ENCODE measurements at regions not wholly inside any gene's neighbourhood (a gene's known extent, or its start where the extent isn't known, plus 50 kb on each side); places are given as distances from the start of the nearest gene placed in this dataset.

DNA sequence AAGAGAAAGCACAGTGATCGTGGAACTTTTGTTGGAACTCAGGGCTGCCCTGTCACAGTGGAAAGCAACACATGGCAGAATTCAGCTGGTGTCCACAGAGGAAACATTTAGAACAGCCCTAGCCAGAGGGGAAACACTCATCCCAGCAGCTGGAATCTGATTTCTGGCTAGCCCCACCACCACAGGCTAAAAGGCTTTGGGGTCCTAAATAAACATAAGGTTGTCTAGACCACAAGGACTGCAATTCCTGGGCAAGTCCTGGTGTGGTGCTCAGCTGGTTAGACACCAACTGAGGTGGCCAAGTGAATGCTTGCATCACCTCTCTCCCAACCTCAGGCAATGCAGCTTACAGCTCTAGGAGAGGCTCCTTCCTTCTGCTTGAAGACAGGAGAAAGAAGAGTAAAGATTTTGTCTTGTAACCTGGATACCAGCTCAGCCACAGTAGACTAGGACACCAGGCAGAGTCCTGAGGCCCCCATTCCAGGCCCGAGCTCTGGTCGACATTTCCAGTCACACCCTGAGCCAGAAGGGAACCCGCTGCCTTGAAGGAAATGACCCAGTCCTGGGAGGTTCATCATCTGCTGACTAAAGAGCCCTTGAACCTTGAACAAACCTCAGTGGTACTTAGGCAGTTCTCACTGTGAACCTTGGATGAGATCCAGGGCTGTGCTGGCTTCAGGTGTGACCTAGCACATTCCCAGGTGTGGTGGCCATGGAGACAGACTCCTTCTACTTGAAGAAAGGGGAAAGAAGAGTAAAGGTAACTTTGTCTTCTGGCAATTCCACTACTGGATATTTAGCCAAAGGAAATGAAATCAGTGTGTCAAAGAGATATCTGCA is 85.4 kb upstream of the PLXNC1 start:
- no peak for DNase-seq (ENCODE audit: low spot score)

- no peak for DNase-seq (ENCODE audit: low spot score)
These were observed 77.9 kb upstream of the PLXNC1 start for GRCh38 chr12:94070520-94070919.

GRCh38 chr12:94071258-94071657 is 77.1 kb upstream of the PLXNC1 start:
- no peak for DNase-seq (ENCODE audit: low spot score)

DNA sequence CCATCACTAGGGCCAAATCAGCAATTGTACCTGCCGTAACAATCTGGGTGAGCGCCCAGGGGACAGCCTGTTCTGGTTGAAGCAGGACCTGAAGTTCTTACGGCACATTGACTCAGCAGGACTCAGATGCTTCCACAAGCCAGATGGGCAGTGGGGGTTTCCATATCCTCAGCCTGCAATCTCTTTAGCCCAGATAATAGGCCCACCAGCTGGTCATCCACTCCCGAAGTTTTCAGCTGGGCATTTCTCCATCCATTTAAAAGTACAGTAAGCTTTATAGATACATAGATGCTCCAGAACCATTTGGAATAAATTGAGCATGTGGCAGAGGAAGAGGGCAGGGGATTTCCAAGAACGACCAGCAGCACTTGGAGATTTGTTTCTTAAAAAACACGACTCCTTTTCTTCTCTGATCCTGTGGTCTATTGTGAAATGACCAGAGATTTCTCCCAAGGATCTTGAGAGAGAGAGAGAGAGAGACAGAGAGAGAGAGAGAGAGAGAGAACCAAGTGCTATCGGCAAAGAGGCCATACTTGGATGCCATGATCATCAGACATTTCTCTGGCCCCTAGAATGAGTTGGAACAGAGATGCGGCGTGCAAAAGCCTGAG is 74.8 kb upstream of the PLXNC1 start:
- DNase-seq (ENCODE audit: low spot score): no peak

DNA sequence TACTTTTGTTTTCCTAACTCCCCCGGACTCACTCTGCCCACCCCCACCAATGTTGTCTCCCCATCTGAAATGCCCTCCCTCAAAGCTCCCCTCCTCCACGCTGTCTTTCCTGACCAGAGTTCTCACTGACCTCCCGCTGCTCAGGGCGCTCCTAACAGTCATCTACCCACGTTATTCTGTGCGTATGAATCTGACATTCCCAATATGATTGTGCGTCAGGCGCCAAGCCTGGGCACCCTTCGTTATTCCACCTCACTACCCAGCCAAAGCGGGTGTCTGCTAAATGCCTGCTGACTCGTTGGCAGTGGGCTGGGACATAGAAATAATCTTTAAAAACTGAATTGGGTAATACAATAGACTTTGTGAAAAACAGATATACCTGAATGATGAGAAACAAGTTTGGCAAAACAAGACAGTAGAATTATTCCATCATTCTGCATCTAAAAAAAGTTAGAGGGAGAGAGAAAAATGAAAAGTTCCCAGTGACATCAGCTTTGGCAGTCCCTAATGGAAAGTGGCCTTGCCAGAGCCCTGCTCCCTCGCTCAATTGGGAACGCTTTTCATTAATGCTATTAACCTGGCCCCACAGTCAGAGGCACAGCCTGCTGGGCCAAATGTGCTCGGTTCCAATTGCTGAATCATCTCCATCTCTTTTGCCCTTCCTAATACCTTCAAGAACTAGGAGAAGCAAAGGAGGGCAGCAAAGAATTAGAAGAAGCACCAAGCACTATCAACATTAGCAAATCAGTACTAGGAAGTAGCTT is 74.0 kb upstream of the PLXNC1 start:
- no peak for DNase-seq (ENCODE audit: low spot score)

- no peak for DNase-seq (ENCODE audit: low spot score)
These were observed 73.3 kb upstream of the PLXNC1 start for GRCh38 chr12:94074980-94075629.

GRCh38 chr12:94077209-94077608 is 71.2 kb upstream of the PLXNC1 start:
- no peak for DNase-seq (ENCODE audit: low spot score)

- DNase-seq (ENCODE audit: low spot score): no peak
These were observed 70.1 kb upstream of the PLXNC1 start for GRCh38 chr12:94078138-94078723.

DNA sequence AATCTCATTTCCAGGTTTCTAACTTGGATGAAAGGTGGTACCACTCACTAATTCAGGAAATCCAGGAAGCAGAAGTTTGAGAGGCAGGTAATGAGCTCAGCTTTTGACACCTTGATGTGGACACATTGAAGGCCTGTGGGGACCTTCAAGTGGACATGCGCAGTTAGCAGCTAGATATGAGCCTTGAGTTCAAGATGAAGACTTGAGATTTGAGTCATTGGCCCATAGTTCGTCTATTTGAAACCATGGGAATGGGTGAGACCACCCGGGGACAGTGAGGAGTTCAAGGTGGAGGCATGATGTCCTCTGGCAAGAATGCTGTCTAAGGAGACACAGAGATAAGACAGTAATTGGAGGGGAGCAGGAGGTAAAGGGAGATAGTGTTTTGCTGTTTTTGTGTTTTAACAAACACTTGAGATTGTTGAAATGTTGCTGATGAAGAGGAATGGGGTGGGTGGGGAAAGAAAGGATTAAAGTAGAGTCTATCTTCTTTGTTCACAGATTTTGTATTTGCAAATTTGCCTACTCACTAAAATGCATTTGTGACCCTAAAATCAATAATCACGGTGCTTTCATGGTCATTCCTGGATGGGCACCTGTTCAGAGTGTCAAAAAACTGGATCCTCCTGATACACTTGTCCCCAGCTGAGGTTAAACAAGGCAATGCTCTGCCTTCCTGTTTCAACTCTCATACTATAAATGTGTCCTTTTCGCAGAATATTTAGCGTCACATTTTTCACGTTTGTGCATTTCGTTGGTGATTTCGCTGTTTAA is 69.5 kb upstream of the PLXNC1 start:
- no peak for DNase-seq (ENCODE audit: low spot score)

- no peak for DNase-seq (ENCODE audit: low spot score)
These were observed 68.6 kb upstream of the PLXNC1 start for GRCh38 chr12:94079566-94080340.

GRCh38 chr12:94080341-94081009 is 67.9 kb upstream of the PLXNC1 start:
- DNase-seq (ENCODE audit: low spot score): no peak

GRCh38 chr12:94082690-94083089 is 65.7 kb upstream of the PLXNC1 start:
- DNase-seq (ENCODE audit: low spot score): no peak

DNA sequence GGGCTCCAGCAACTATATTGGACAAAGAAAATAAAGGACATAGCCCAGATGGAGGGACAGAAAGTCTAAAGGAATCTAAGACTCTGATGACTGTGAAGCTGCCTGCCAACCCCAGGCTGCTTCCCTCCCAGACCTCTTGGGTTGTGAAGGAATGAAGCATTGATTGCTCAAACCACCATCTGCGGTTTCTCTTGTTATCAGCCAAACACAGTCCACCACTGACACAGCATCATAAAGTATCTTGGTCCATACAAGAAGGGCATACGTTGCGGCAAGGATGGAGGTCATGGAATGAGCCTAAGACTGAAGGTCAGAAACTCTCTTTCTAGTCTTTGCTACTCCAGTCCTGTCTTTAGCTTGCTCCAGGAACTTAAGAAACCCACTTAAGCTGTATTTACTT is 58.5 kb upstream of the PLXNC1 start:
- DNase-seq (ENCODE audit: low spot score): no peak

GRCh38 chr12:94091624-94092023 is 56.8 kb upstream of the PLXNC1 start:
- DNase-seq (ENCODE audit: low spot score): no peak

DNA sequence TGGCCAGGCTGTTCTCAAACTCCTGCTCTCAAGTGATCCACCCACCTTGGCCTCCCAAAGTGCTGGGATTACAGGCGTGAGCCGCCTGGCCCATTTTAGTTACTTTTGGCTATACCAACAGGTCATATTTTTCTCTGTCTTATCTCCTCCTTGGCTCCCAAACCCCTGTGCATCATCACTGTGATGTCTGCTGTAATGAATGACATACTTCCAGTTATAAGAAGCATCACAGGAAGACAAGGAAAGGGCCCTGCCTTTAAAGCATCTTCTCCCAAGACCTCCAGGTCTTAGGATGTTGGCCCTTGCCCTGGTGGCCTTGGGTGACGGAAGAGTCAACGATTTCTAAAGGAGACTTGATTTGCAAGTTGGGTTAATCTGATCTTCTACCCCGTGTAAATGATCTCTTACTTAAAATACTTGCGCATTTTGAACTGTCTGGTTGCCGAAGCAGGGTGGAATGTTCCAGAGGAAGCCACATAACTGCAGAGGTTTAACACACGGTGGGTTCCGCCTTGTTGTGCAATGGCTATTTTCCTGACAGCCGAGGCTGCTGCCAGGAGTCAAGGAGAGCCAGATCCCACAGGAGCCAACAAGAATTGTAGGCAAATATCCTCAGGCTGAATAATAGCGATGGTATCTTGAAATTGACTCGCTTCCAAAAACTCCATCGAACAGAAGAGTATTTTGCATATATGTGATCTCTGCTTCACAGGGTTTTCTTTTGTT is 55.7 kb upstream of the PLXNC1 start:
- no peak for DNase-seq (ENCODE audit: low spot score)

DNA sequence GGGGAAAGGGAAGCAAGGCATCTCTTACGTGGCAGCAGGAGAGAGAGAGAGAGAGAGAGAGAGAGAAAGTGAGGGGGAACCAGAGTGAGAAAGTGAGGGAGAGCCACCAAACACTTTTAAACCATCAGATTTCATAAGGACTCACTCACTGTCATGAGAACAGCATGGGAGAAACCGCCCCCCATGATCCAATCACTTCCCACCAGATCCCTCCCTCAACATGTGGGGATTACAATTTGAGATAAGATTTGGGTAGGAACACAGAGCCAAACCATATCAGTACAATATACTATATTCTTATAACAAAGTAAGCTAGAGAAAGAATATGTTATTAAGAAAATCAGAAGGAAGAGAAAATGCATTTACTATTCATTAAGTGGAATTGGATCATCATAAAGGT is 53.7 kb upstream of the PLXNC1 start:
- no peak for DNase-seq (ENCODE audit: low spot score)

- DNase-seq (ENCODE audit: low spot score): no peak
These were observed 52.8 kb upstream of the PLXNC1 start for GRCh38 chr12:94095618-94096017.

- DNase-seq (ENCODE audit: low spot score): no peak
These were observed 49.9 kb upstream of the PLXNC1 start for GRCh38 chr12:94098466-94098865.

Data from CD4-positive, alpha-beta T cell treated with Interleukin-6 at 100 ng/mL for 8 hours (primary cell).